Astrocyte (in vitro differentiated cells and primary cell): ENCODE measurements at regions not wholly inside any gene's neighbourhood (a gene's known extent, or its start where the extent isn't known, plus 50 kb on each side); places are given as distances from the start of the nearest gene placed in this dataset.

Experiments used
- CTCF ChIP-seq: IDR thresholded peaks from 2 replicates; pipeline ENCODE4 v1.5.1; 2011; ENCODE audit warnings: low read depth, mild to moderate bottlenecking, inconsistent platforms, low read length, moderate library complexity; ENCODE audit not compliant: insufficient read depth
- EZH2 ChIP-seq: IDR thresholded peaks from 2 replicates; pipeline ENCODE4 v1.6.1; 2012; ENCODE audit warnings: mild to moderate bottlenecking, low read length, inconsistent platforms; ENCODE audit not compliant: insufficient read depth

GRCh38 chrX:128165884-128166408 is 113.7 kb upstream of the ACTRT1 start:
- no peak for TF ChIP-seq CTCF
- no peak for TF ChIP-seq EZH2
